ENCODE measurements at regions not wholly inside any gene's neighbourhood (a gene's known extent, or its start where the extent isn't known, plus 50 kb on each side); places are given as distances from the start of the nearest gene placed in this dataset.

DNA sequence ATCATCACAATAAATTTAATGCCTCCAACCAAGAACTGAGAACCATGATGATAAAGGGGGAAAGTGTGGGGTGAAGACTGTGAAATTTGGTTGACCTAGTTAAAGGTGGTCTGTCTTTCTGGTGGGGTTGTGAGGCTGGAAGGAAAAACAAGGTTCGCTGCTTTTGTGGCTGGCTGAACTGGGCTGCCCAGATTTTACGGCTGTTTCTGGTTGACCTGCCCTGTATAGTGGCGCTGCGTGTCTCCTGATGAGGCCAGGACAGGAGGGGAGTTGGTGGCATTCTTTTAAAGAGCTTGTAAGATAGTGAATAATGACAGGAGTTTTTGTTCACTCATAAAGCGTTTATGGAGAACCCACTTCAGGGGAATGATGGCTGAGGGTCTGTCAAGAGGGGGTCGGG is 101.8 kb downstream of the CYP26A1 start:
- TF ChIP-seq, protein P1, sequence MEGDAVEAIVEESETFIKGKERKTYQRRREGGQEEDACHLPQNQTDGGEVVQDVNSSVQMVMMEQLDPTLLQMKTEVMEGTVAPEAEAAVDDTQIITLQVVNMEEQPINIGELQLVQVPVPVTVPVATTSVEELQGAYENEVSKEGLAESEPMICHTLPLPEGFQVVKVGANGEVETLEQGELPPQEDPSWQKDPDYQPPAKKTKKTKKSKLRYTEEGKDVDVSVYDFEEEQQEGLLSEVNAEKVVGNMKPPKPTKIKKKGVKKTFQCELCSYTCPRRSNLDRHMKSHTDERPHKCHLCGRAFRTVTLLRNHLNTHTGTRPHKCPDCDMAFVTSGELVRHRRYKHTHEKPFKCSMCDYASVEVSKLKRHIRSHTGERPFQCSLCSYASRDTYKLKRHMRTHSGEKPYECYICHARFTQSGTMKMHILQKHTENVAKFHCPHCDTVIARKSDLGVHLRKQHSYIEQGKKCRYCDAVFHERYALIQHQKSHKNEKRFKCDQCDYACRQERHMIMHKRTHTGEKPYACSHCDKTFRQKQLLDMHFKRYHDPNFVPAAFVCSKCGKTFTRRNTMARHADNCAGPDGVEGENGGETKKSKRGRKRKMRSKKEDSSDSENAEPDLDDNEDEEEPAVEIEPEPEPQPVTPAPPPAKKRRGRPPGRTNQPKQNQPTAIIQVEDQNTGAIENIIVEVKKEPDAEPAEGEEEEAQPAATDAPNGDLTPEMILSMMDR (IDR thresholded peaks at IDR 0.05 in 2 of 3, conservative IDR thresholded peaks at IDR 0.05 in 1 of 3; ENCODE audit: borderline replicate concordance in 1 of 3, insufficient read depth in 1 of 3, low read depth in 2 of 3, low read length in 2 of 3): no peak
- TF ChIP-seq, protein P2, sequence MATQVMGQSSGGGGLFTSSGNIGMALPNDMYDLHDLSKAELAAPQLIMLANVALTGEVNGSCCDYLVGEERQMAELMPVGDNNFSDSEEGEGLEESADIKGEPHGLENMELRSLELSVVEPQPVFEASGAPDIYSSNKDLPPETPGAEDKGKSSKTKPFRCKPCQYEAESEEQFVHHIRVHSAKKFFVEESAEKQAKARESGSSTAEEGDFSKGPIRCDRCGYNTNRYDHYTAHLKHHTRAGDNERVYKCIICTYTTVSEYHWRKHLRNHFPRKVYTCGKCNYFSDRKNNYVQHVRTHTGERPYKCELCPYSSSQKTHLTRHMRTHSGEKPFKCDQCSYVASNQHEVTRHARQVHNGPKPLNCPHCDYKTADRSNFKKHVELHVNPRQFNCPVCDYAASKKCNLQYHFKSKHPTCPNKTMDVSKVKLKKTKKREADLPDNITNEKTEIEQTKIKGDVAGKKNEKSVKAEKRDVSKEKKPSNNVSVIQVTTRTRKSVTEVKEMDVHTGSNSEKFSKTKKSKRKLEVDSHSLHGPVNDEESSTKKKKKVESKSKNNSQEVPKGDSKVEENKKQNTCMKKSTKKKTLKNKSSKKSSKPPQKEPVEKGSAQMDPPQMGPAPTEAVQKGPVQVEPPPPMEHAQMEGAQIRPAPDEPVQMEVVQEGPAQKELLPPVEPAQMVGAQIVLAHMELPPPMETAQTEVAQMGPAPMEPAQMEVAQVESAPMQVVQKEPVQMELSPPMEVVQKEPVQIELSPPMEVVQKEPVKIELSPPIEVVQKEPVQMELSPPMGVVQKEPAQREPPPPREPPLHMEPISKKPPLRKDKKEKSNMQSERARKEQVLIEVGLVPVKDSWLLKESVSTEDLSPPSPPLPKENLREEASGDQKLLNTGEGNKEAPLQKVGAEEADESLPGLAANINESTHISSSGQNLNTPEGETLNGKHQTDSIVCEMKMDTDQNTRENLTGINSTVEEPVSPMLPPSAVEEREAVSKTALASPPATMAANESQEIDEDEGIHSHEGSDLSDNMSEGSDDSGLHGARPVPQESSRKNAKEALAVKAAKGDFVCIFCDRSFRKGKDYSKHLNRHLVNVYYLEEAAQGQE (IDR thresholded peaks at IDR 0.05; ENCODE audit: low read depth): no peak
- TF ChIP-seq POLR2AphosphoS5 (IDR thresholded peaks at IDR 0.05; ENCODE audit: low read depth, low read length): no peak
- no peak for TF ChIP-seq FOSL1 (IDR thresholded peaks at IDR 0.05; ENCODE audit: low read depth)
- no peak for TF ChIP-seq SRF (IDR thresholded peaks at IDR 0.05; ENCODE audit: low read depth)
- TF ChIP-seq EZH2phosphoT487 (IDR thresholded peaks at IDR 0.05; ENCODE audit: borderline replicate concordance): no peak
- TF ChIP-seq CEBPB (IDR thresholded peaks at IDR 0.05; ENCODE audit: low read depth): no peak
- TF ChIP-seq RAD21 (IDR thresholded peaks at IDR 0.05; ENCODE audit: low read depth): no peak
- no peak for TF ChIP-seq POLR2A (IDR thresholded peaks at IDR 0.05; ENCODE audit: borderline replicate concordance, extremely low read depth, insufficient read depth, insufficient read length)
- no peak for TF ChIP-seq EZH2 (IDR thresholded peaks at IDR 0.05)
- no peak for TF ChIP-seq ZNF274 (IDR thresholded peaks at IDR 0.05; ENCODE audit: low read depth, low read length)

Data from HCT116 (cell line).